Stimulated activated naive CD4-positive, alpha-beta T cell treated with Interleukin-2 at 50 U/mL for 16 hours (primary cell): ENCODE measurements at regions not wholly inside any gene's neighbourhood (a gene's known extent, or its start where the extent isn't known, plus 50 kb on each side); places are given as distances from the start of the nearest gene placed in this dataset.

Experiments
- DNase-seq: peaks from one replicate; lab custom pipeline; 2025; lab: John Stamatoyannopoulos, UW

- no peak for DNase-seq
Observed at GRCh38 chr18:78564518-78564917, 415.1 kb upstream of the SALL3 start.

GRCh38 chr18:78565240-78565639, 414.4 kb upstream of the SALL3 start:
- DNase-seq = no peak

GRCh38 chr18:78566065-78566464, 413.6 kb upstream of the SALL3 start:
- no peak for DNase-seq

GRCh38 chr18:78566720-78567119, 412.9 kb upstream of the SALL3 start:
- no peak for DNase-seq

GRCh38 chr18:78571063-78571785, 408.4 kb upstream of the SALL3 start:
- no peak for DNase-seq

GRCh38 chr18:78571831-78572347, 407.7 kb upstream of the SALL3 start:
- no peak for DNase-seq

- no peak for DNase-seq
Observed at GRCh38 chr18:78573773-78574172, 405.8 kb upstream of the SALL3 start.

GRCh38 chr18:78576967-78577366, 402.7 kb upstream of the SALL3 start:
- DNase-seq = no peak

- DNase-seq = no peak
Observed at GRCh38 chr18:78579449-78579848, 400.2 kb upstream of the SALL3 start.

- DNase-seq = no peak
Observed at GRCh38 chr18:78579854-78580577, 399.6 kb upstream of the SALL3 start.

GRCh38 chr18:78580835-78581339, 398.7 kb upstream of the SALL3 start:
- no peak for DNase-seq

GRCh38 chr18:78582181-78582709, 397.4 kb upstream of the SALL3 start:
- no peak for DNase-seq

GRCh38 chr18:78582898-78583738, 396.5 kb upstream of the SALL3 start:
- no peak for DNase-seq

- DNase-seq = no peak
Observed at GRCh38 chr18:78583739-78584458, 395.7 kb upstream of the SALL3 start.

- DNase-seq = no peak
Observed at GRCh38 chr18:78584459-78585022, 395.1 kb upstream of the SALL3 start.

- no peak for DNase-seq
Observed at GRCh38 chr18:78586586-78586985, 393.0 kb upstream of the SALL3 start.

- DNase-seq = no peak
Observed at GRCh38 chr18:78587096-78587495, 392.5 kb upstream of the SALL3 start.

- no peak for DNase-seq
Observed at GRCh38 chr18:78587626-78588600, 391.7 kb upstream of the SALL3 start.

- DNase-seq = no peak
Observed at GRCh38 chr18:78589916-78590437, 389.6 kb upstream of the SALL3 start.

GRCh38 chr18:78595453-78595852, 384.2 kb upstream of the SALL3 start:
- no peak for DNase-seq
